Dedifferentiated amniotic fluid mesenchymal stem cell (primary cell): ENCODE measurements at regions not wholly inside any gene's neighbourhood (a gene's known extent, or its start where the extent isn't known, plus 50 kb on each side); places are given as distances from the start of the nearest gene placed in this dataset.

ENCODE experiments used
- DNase-seq: peaks from one replicate; pipeline ENCODE4 v3.0.0-alpha.2; 2016; ENCODE audit errors: extremely low spot score

DNA sequence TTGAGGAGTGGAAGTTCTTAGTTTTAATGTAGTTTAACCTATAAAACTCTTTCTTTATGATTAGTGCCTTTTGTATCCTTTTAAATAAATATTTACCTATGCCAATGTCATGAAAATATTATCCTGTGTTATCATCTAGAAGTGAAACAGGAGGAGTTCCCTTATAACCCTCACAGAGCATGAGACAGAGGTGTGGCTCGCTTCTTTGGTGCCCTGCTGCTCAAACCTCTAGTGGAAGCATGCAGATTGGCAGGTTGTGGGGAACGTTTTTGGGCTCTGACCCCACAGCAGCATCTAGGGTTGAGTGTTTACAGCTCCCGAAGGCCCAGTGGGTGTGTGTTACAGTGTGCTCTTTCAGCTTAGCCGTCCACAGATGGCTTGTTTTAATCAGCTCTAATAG lies 459.4 kb upstream of the AZI2 start:
- DNase-seq: no peak

DNA sequence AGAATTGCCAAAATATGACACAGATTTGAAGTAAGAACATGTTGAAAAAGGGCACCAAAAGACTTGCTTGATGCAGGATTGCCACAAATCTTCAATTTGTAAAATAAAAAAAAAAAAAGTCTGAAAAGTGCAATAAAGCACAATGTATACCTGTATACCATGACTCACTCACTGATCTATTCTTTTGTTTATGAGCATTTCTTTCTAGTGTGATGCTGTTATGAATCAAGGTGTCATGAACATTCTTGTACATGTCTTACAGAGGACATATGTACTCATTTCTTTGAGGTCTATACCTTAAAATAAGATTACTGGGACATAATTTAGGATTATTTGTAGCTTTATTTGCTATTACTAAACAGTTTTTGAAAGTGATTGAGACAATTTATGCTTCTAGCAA lies 464.9 kb upstream of the RBMS3 start:
- DNase-seq: no peak

GRCh38 chr3:28824316-28824715 lies 456.6 kb upstream of the RBMS3 start:
- no peak for DNase-seq

DNA sequence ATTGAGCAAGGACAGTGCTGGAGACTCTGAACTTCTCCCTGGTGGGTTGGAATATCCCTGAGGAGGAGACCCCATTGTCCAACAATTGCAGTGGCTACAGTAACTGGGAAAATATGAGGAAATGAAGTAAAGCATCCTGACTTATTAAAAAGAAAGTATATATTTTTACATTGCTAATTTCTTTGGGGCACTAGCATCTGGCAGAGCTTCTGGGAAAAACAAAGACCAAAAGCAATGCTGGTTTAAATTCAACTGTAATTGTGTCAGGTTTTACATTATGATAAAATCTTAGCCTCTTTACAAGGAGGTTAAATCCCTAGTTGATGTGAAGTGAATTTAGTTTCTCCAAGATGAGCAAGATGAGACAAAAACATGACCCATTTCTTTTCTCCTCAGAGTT lies 454.0 kb upstream of the RBMS3 start:
- no peak for DNase-seq

- no peak for DNase-seq
Observed at GRCh38 chr3:28835249-28835648, 445.6 kb upstream of the RBMS3 start.

DNA sequence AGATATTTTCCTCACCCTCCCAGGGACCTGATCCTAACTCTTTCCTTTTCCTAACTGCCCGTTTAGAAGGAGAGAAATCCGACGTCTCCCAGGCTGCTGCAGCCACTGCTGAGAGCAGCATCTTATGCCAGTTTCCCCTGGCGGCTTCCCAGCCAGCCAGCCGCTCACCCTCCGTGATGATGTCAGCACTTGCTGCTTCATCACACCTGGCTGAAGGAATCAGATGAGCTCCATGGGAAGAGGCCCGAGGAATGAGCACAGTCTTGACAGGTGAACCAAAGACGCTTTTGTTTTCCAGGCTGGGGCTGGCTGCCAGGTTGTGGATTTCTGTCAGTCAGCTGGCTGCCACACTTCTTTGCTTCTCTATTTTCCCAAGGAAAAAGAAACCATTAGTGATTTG lies 445.1 kb upstream of the RBMS3 start:
- no peak for DNase-seq

- DNase-seq: no peak
Observed at GRCh38 chr3:28836199-28836598, 444.7 kb upstream of the RBMS3 start.

GRCh38 chr3:28840976-28841376 lies 439.9 kb upstream of the RBMS3 start:
- no peak for DNase-seq

GRCh38 chr3:28841441-28841840 lies 439.4 kb upstream of the RBMS3 start:
- DNase-seq: no peak

DNA sequence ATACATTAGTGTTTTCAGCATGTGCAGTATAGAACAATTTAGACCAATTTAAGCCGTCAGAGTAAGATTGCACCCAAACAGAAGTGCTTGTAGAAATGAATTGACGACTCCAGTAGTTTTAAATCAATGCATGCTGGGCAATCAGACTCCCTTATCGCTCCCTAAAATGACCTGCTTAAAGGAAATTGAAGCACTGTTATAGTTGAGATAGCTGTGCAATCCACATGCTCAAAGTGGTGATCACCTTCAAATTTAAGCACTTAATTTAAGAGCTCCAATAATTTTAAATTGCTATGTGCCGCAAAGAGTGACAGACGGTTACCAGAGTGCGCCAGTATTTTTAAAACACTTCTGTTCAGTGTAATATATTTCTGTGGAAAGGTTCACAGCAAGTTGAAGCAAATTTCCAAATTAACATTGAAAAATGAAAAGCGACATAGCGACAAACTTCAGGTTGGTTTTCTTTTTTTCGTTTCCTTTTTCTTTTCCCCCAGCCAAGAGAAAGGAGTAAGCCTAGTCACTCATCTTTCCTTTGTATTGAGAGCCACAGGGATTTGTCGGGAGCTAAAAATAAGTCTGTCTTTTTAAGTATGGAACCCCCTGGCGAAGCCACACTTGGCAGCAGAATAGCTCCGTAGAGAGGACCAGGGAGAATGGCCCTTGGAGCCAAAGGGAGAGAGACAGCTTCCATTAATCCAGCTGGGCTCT lies 436.4 kb upstream of the RBMS3 start:
- no peak for DNase-seq

DNA sequence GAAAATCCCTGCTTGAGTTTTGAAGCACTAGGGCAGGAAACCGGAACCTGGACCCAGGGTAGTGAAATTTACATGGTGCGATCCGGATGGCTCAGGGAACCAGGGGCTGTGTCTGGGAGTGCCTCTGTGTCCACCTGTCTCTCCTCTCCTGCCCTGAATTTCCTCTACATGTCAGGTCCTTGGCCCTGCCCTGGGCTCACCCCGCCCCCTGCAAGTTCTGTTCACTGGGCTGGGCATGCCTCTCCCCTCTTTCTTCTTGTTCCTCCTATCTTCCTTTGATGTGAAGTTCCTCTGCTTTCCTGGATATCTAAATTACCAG lies 435.9 kb upstream of the RBMS3 start:
- no peak for DNase-seq

- no peak for DNase-seq
Observed at GRCh38 chr3:28846971-28847478, 433.8 kb upstream of the RBMS3 start.

- no peak for DNase-seq
Observed at GRCh38 chr3:28847736-28848135, 433.1 kb upstream of the RBMS3 start.

- no peak for DNase-seq
Observed at GRCh38 chr3:28850186-28850585, 430.7 kb upstream of the RBMS3 start.

- DNase-seq: no peak
Observed at GRCh38 chr3:28853830-28854229, 427.0 kb upstream of the RBMS3 start.

DNA sequence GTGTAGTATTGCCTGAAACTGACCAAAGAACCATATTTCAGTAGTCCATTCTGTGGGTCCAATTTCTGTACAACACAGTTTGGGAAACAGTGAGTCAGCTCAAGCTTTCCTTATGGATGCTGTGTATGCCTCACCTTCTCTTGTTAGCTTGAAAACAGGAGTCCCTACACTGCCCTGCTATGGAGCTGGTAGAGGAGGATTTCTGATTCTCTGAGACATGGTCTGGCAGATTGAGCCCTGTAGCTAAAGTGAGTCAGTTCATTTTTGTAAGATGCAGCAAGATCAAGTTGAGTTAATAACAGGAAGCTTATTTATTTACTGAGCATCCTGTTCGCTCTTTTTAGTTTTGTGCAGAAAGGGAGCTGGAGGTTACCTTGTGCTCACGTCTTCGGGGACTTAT lies 424.1 kb upstream of the RBMS3 start:
- no peak for DNase-seq

DNA sequence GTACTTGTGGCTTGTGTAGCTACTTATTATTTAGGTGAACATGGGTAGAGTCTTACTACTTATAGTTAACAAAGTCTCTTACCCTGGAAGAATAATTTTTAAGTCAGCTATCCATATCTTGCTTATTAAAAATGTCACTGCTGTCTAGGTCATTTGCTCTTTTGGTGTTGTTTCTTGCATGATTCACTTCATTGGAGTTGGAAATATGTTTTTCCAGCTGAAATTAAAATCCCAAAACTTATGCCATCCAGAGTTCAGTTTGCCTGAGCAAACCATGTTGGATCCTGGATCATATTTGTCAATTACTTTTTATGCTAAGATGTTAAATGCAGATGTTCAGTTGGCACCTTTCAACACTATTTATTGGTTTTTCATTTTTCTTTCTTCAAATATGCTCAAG lies 421.0 kb upstream of the RBMS3 start:
- DNase-seq: no peak

DNA sequence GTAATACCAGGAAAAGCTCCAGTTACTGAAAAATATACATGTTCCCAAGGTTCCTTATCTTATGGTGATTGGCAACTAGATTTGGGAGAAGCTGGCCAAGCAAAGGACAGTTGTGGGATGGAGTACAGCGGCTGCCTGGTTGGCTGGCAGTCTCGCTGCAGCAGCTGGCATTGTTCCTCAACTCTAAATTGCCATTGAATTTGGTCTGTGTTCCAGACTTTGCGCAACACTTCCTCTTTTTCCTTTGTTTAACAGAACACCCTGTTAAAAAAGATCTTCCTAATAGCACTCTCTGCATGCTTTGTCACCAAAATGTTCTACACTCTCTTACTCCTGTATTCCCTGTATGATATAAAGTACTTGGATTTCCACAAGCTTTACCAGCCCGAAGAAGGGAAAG lies 420.6 kb upstream of the RBMS3 start:
- no peak for DNase-seq

DNA sequence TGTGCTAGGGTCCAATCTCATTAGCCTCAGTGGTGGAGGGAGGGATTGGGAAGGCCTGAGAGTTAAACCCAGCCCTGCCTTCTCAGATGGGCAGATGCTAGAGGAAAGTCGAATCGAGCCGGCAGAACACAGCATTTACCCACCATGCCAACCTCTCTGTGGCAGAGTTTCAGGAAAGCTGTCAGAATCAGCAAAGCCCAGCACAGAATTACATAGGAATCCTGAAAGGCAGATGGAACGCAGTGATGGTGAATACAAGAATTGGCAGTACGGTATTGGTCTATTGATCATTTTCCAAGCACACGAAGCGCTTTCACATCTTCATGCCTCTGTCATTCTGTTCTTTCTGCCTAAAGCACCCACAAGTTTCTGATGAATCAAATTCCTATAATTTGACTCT lies 417.7 kb upstream of the RBMS3 start:
- no peak for DNase-seq

GRCh38 chr3:28867836-28868235 lies 413.0 kb upstream of the RBMS3 start:
- no peak for DNase-seq

GRCh38 chr3:28868897-28869296 lies 412.0 kb upstream of the RBMS3 start:
- DNase-seq: no peak

DNA sequence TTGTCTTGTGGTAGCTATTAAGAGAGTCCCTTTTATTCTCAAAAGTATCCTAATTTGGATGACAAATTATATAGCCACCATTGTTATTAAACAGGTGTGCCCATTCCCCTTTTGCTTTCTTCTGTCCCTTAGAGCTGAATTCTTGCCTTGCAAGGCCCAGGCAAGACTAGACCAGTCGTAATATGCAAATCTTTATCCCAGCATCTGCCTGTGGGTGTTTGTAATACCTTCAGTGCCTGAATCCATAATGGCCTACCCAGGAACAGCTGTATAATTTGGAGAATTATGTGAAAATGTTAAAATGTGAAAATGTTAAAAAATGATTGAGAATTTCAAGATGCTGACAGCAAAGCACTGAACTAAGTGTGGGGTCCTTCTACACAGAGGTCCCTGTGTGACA lies 403.0 kb upstream of the RBMS3 start:
- no peak for DNase-seq

DNA sequence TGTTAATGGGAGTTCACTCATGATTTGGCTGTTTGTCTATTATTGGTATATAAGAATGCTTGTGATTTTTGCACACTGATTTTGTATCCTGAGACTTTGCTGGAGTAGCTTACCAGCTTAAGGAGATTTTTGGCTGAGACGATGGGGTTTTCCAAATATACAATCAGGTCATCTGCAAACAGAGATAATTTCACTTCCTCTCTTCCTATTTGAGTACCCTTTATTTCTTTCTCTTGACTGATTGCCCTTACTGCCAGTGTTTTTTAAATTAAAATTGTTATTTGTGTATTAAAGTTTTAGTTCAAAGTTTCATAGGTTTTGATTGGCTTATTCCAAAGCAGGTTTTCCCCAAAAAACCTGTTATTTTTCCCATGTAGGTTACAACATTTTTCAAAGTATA lies 390.5 kb upstream of the RBMS3 start:
- DNase-seq: no peak

GRCh38 chr3:28891485-28891884 lies 389.4 kb upstream of the RBMS3 start:
- DNase-seq: no peak
